C4-2B (cell line): ENCODE measurements at regions not wholly inside any gene's neighbourhood (a gene's known extent, or its start where the extent isn't known, plus 50 kb on each side); places are given as distances from the start of the nearest gene placed in this dataset.

Experiments used
- CTCF ChIP-seq: fragments of 450-650 bp; conservative IDR thresholded peaks from 2 replicates; pipeline ENCODE4 v1.5.1; 2017; ENCODE audit warnings: mild to moderate bottlenecking
- ZFX ChIP-seq: fragments of 450-650 bp; IDR thresholded peaks from 2 replicates; pipeline ENCODE4 v1.6.1; 2017

- TF ChIP-seq CTCF (no peak), ZFX (no peak)
These were observed 411.9 kb upstream of the ZNF804A start for GRCh38 chr2:184186436-184186835.
